ENCODE measurements at regions not wholly inside any gene's neighbourhood (a gene's known extent, or its start where the extent isn't known, plus 50 kb on each side); places are given as distances from the start of the nearest gene placed in this dataset.

DNA sequence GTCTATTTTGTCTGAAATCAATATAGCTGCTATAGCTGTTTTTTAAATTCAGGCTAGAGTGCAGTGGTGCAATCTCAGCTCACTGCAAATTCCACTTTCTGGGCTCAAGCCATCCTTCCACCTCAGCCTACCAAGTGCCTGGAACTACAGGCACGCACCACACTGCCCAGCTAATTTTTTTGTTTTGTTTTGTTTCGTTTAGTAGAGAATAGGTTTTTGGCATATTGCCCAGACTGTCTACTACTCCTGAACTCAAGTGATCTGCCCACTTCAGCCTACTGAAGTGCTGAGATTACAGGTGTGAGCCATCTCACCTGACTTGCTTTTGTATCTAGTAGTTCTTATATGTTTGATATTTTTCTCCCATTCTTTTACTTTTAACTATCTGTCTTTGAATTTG, 259.7 kb downstream of the CDH19 start:
- TF ChIP-seq, protein P1, sequence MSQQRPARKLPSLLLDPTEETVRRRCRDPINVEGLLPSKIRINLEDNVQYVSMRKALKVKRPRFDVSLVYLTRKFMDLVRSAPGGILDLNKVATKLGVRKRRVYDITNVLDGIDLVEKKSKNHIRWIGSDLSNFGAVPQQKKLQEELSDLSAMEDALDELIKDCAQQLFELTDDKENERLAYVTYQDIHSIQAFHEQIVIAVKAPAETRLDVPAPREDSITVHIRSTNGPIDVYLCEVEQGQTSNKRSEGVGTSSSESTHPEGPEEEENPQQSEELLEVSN (IDR thresholded peaks at IDR 0.05; ENCODE audit: borderline replicate concordance, low read depth): no peak
- TF ChIP-seq SREBF2 (IDR thresholded peaks at IDR 0.05): no peak
- TF ChIP-seq, protein P2, sequence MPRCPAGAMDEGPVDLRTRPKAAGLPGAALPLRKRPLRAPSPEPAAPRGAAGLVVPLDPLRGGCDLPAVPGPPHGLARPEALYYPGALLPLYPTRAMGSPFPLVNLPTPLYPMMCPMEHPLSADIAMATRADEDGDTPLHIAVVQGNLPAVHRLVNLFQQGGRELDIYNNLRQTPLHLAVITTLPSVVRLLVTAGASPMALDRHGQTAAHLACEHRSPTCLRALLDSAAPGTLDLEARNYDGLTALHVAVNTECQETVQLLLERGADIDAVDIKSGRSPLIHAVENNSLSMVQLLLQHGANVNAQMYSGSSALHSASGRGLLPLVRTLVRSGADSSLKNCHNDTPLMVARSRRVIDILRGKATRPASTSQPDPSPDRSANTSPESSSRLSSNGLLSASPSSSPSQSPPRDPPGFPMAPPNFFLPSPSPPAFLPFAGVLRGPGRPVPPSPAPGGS (IDR thresholded peaks at IDR 0.05): no peak
- TF ChIP-seq POLR2A (IDR thresholded peaks at IDR 0.05; ENCODE audit: low read length): no peak
- TF ChIP-seq, protein P3, sequence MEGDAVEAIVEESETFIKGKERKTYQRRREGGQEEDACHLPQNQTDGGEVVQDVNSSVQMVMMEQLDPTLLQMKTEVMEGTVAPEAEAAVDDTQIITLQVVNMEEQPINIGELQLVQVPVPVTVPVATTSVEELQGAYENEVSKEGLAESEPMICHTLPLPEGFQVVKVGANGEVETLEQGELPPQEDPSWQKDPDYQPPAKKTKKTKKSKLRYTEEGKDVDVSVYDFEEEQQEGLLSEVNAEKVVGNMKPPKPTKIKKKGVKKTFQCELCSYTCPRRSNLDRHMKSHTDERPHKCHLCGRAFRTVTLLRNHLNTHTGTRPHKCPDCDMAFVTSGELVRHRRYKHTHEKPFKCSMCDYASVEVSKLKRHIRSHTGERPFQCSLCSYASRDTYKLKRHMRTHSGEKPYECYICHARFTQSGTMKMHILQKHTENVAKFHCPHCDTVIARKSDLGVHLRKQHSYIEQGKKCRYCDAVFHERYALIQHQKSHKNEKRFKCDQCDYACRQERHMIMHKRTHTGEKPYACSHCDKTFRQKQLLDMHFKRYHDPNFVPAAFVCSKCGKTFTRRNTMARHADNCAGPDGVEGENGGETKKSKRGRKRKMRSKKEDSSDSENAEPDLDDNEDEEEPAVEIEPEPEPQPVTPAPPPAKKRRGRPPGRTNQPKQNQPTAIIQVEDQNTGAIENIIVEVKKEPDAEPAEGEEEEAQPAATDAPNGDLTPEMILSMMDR (IDR thresholded peaks at IDR 0.05): no peak
- no peak for TF ChIP-seq RCOR1 (IDR thresholded peaks at IDR 0.05; ENCODE audit: low read depth, low read length)
- TF ChIP-seq HMGXB4 (CRISPR knock-in tag; IDR thresholded peaks at IDR 0.05; ENCODE audit: borderline replicate concordance): no peak
- no peak for TF ChIP-seq SMC3 (IDR thresholded peaks at IDR 0.05)
- no peak for TF ChIP-seq TP53 (CRISPR knock-in tag; IDR thresholded peaks at IDR 0.05)

Measured in A549 (cell line).